C4-2B (cell line): ENCODE measurements at regions not wholly inside any gene's neighbourhood (a gene's known extent, or its start where the extent isn't known, plus 50 kb on each side); places are given as distances from the start of the nearest gene placed in this dataset.

Experiments used
- ZFX ChIP-seq: fragments of 450-650 bp; IDR thresholded peaks from 2 replicates; pipeline ENCODE4 v1.6.1; 2017
- TF ChIP-seq, protein P1 (sequence below): fragments of 450-650 bp; conservative IDR thresholded peaks from 2 replicates; pipeline ENCODE4 v1.5.1; 2017; ENCODE audit warnings: mild to moderate bottlenecking

DNA sequence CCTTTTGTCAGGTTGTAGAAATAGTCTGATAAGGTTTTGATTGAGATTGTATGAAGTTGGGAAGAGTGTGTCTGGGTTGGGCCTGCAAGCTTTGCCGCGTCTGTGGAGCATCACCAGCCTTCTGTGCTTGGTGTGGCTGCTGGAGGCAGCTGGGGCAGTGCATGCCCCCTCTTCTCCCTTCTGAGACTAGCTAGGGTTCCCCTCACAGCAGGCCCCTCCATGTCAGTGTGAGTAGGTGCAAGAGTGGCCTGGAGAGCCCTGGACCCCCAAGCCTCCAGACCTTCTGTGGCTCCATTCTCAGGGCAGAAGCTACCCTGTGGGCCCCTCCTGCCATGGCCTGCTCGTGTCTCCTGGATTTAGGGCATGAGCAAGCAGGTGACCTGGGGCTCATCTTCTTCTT lies 914.2 kb downstream of the TBC1D22A start:
- TF ChIP-seq, protein P1, sequence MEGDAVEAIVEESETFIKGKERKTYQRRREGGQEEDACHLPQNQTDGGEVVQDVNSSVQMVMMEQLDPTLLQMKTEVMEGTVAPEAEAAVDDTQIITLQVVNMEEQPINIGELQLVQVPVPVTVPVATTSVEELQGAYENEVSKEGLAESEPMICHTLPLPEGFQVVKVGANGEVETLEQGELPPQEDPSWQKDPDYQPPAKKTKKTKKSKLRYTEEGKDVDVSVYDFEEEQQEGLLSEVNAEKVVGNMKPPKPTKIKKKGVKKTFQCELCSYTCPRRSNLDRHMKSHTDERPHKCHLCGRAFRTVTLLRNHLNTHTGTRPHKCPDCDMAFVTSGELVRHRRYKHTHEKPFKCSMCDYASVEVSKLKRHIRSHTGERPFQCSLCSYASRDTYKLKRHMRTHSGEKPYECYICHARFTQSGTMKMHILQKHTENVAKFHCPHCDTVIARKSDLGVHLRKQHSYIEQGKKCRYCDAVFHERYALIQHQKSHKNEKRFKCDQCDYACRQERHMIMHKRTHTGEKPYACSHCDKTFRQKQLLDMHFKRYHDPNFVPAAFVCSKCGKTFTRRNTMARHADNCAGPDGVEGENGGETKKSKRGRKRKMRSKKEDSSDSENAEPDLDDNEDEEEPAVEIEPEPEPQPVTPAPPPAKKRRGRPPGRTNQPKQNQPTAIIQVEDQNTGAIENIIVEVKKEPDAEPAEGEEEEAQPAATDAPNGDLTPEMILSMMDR, result no peak
- TF ChIP-seq ZFX, result no peak
